Activated CD4-positive, alpha-beta T cell treated with anti-CD3 and anti-CD28 coated beads, Interleukin-2, amount 50 U/mL, for 48 hours (primary cell): ENCODE measurements at regions not wholly inside any gene's neighbourhood (a gene's known extent, or its start where the extent isn't known, plus 50 kb on each side); places are given as distances from the start of the nearest gene placed in this dataset.
"Not testable (repeated sequence)": the region's sequence is repeated elsewhere in the genome, so short reads cannot be mapped to it uniquely, and the experiment has no call there.

Source experiments
- DNase-seq, 2 experiments: peaks; one replicate each; pipeline ENCODE4 v3.0.0-alpha.2; 2020

- DNase-seq: no peak
Observed at GRCh38 chr3:84277562-84278224, 681.1 kb upstream of the CADM2 start.

GRCh38 chr3:84292128-84292527, 666.7 kb upstream of the CADM2 start:
- no peak for DNase-seq

- no peak for DNase-seq
Observed at GRCh38 chr3:84299329-84299728, 659.5 kb upstream of the CADM2 start.

- no peak for DNase-seq
Observed at GRCh38 chr3:84304214-84304613, 654.6 kb upstream of the CADM2 start.

GRCh38 chr3:84307339-84307738, 651.5 kb upstream of the CADM2 start:
- DNase-seq: no peak

- no peak for DNase-seq
Observed at GRCh38 chr3:84308379-84308778, 650.4 kb upstream of the CADM2 start.

GRCh38 chr3:84318273-84318809, 640.4 kb upstream of the CADM2 start:
- DNase-seq: no peak

GRCh38 chr3:84365563-84366278, 593.1 kb upstream of the CADM2 start:
- not testable (repeated sequence) for DNase-seq
